ENCODE measurements at regions not wholly inside any gene's neighbourhood (a gene's known extent, or its start where the extent isn't known, plus 50 kb on each side); places are given as distances from the start of the nearest gene placed in this dataset.
"Not testable (repeated sequence)": the region's sequence is repeated elsewhere in the genome, so short reads cannot be mapped to it uniquely, and the experiment has no call there.

DNA sequence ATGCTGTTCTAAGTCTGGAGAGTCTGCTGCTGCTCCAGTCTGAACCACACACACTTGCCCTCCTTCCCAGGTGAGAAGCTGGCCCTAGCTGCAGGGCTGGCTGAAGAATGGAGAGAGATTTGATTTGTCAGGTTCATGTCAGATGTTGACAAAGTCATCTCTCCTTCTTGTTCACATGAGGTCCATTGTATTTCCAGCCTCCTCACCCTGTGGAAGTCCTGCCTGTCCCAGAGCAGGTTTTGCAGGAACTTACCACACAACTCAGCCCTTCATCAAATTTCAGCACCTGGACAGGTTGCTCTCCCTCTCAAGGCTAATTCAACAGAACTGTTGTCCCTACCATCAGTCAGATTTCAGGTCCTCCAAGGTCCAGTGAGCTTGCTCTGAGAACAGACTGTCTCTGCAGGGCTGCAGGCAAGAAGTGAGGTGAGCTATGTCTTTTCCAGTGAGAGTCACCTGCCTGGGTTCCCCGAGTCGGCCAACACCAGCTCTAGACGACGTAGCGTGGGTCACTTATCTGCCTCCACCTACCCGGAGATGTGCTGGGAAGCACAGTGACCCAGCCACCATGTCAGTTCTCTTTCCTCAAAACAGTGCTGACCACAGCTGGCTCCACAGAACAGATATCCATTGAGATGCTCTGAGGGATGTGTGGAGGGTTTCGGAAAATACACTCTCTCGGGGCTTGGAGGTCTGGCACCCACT lies 58.0 kb upstream of the CD93 start:
- no peak for DNase-seq (ENCODE audit: low spot score)
- 94% methylated on average over 8 of the region's 8 CpGs for WGBS

DNA sequence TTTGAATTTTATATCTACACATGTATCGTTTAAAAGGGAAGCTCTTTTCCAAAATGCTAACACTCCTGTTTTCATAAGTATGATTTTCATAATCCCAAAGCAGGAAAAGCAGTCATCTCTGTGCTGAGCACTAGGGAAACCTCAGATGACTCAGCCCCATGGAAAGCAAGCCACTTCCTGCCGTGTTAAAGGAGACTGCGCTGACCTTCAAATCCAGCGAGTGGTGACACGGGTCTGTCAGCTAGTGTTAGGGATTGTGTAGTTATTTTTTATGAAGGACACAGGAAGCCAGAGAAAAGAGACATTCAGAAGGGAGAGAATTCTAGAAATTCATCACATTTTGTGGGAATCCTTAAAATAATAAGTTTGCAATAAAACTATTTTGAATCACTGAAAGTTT lies 57.0 kb upstream of the CD93 start:
- H3K27ac ChIP-seq: no peak overlapping the region
- no peak for TF ChIP-seq POLR2A (IDR thresholded peaks at IDR 0.05)
- TF ChIP-seq POLR2AphosphoS5 (IDR thresholded peaks at IDR 0.05): peak; percentile 37
- H3K4me1 ChIP-seq (replicated peaks): no peaks in the 10 kb centered on the region
- no peak overlapping the region for H3K4me3 ChIP-seq
- no peak for DNase-seq (ENCODE audit: low spot score)
- intact Hi-C loops (cut with DNase I): no loop called here
- H3K9me3 ChIP-seq: no peaks in the 10 kb centered on the region
- no peaks in the 10 kb centered on the region for H3K36me3 ChIP-seq
- H3K27me3 ChIP-seq (replicated peaks; ENCODE audit: insufficient read depth): no peaks in the 10 kb centered on the region
- 42% methylated on average over 5 of the region's 5 CpGs for WGBS

More for the DNA sequence above, 58.0 kb upstream of the CD93 start:
- Histone ChIP-seq H3K27ac (no peak overlapping the region), H3K4me3 (no peak overlapping the region), H3K9me3 (no peaks in the 10 kb centered on the region), H3K27me3 (replicated peaks; ENCODE audit: insufficient read depth) (no peaks in the 10 kb centered on the region), H3K36me3 (no peaks in the 10 kb centered on the region), H3K4me1 (replicated peaks) (no peaks in the 10 kb centered on the region)
- TF ChIP-seq, protein P1, sequence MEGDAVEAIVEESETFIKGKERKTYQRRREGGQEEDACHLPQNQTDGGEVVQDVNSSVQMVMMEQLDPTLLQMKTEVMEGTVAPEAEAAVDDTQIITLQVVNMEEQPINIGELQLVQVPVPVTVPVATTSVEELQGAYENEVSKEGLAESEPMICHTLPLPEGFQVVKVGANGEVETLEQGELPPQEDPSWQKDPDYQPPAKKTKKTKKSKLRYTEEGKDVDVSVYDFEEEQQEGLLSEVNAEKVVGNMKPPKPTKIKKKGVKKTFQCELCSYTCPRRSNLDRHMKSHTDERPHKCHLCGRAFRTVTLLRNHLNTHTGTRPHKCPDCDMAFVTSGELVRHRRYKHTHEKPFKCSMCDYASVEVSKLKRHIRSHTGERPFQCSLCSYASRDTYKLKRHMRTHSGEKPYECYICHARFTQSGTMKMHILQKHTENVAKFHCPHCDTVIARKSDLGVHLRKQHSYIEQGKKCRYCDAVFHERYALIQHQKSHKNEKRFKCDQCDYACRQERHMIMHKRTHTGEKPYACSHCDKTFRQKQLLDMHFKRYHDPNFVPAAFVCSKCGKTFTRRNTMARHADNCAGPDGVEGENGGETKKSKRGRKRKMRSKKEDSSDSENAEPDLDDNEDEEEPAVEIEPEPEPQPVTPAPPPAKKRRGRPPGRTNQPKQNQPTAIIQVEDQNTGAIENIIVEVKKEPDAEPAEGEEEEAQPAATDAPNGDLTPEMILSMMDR (IDR thresholded peaks at IDR 0.05): no peak
- TF ChIP-seq POLR2A (IDR thresholded peaks at IDR 0.05) (no peak), POLR2AphosphoS5 (IDR thresholded peaks at IDR 0.05) (no peak)
- intact Hi-C loops (cut with DNase I): no loop called here

DNA sequence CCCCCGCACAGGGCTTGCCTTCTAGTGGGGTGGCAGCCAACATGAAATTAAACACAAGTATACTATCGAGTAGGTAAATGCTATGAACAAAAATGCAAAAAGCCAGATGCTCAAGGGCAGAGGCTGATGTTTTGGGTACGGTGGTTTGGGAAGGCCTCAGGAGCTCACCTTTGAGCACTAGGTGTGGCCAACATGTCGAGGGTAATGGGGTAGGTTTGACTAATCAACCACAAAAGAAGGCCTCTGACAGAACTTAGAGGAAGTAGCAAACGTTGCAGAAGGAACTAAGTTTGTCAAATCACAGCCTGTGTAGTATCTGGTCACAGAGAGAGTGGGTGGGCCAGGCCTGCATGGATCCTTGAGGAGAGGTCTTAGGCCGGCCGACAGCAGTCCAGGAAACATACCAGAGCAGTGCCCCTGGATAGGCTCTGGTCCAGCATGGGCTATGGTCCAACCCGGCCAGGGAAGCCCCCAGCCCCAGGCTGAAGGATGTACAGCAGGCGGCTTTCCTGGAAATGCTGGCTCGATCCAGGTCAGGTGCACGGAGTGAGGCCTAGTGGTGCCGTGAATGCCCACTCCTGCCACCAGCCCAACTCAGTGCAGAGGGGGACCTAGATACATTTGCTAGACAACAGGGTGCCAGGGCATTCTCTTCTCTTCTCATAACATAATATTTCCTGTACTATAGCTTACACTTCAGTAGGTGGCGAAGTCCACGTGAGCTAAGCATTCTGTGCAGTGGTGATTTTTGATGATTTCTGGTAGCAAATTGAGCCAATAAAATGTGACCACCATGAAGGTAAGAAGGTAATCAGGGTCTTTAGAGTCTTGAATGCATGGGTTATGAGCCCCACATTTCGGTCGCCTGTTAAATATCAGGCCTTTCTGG lies 56.3 kb upstream of the CD93 start:
- intact Hi-C loops (cut with DNase I): no loop called here
- Histone ChIP-seq H3K9me3 (no peaks in the 10 kb centered on the region), H3K4me1 (replicated peaks) (no peaks in the 10 kb centered on the region), H3K36me3 (no peaks in the 10 kb centered on the region), H3K27me3 (replicated peaks; ENCODE audit: insufficient read depth) (no peaks in the 10 kb centered on the region), H3K27ac (no peak overlapping the region), H3K4me3 (no peak overlapping the region)
- DNase-seq (ENCODE audit: low spot score): no peak
- TF ChIP-seq POLR2AphosphoS5 (IDR thresholded peaks at IDR 0.05) (no peak), POLR2A (IDR thresholded peaks at IDR 0.05) (no peak)
- TF ChIP-seq, protein P1 (IDR thresholded peaks at IDR 0.05): no peak
- 92% methylated on average over 16 of the region's 16 CpGs for WGBS

DNA sequence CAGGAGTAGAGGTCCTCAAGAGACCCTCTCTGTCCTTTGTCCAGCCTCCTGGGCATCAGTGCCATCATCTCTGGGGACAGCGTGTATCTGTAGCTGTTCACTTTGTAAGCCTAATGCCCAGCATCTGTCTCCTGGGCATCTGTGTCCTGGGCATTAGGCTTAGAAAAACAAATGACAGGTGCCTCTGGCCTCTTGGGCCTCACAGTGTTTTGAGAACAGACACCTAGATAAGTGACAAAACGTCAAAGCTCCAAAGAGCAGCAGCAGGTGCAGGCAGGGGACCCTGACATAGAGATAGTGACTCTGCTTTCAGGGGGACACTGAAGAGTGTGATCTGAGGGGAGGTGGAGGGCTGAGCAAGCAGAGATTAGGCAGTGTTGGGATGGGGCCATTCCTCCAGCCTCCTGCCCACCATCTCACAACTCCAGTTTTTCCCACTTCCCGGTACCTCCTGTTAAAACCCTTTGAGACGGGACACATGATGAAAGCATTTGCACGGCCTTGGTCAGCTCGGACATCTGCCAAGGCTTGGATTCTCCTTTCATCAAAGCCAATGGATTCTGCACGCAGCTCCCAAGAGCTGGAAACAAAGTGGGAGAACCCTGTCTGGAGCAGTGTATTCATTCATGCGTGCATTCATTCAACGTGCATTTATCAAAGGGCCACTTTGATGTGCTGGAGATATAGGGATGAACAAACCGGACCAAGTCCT lies 55.5 kb upstream of the CD93 start:
- no peaks in the 10 kb centered on the region for H3K27me3 ChIP-seq (replicated peaks; ENCODE audit: insufficient read depth)
- H3K36me3 ChIP-seq: no peaks in the 10 kb centered on the region
- H3K4me3 ChIP-seq: no peak overlapping the region
- H3K9me3 ChIP-seq: no peaks in the 10 kb centered on the region
- no peaks in the 10 kb centered on the region for H3K4me1 ChIP-seq (replicated peaks)
- no peak overlapping the region for H3K27ac ChIP-seq
- 97% methylated on average over 10 of the region's 10 CpGs for whole genome bisulfite sequencing
- intact Hi-C loops (cut with DNase I): no loop called here
- no peak for DNase-seq (ENCODE audit: low spot score)
- TF ChIP-seq, protein P1 (IDR thresholded peaks at IDR 0.05): no peak
- TF ChIP-seq POLR2AphosphoS5 (IDR thresholded peaks at IDR 0.05) (no peak), POLR2A (IDR thresholded peaks at IDR 0.05) (no peak)

DNA sequence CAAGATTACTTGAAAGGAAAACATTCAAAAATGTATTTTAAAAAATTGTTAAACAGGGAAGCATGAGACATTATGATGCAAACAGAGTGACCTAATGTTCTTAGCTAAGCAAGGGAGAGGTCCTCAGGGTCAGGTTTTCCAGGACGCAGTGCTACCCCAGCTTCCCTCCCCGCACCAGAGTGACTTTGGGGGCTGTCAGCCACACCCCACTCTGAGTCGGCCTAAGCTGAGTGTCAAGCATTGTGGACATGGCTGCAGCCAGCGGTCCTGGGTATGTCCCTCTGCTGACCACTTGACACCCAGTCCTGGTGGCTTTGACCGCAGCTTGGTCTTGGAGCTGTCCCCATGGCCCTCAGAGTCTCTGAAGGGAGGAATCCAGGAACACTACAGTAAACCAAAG lies 54.9 kb upstream of the CD93 start:
- H3K27ac ChIP-seq: no peak overlapping the region
- no peak overlapping the region for H3K4me3 ChIP-seq
- DNase-seq (ENCODE audit: low spot score): no peak
- TF ChIP-seq, protein P1 (IDR thresholded peaks at IDR 0.05): no peak
- TF ChIP-seq POLR2A (IDR thresholded peaks at IDR 0.05): no peak
- no peaks in the 10 kb centered on the region for H3K36me3 ChIP-seq
- WGBS: 77% methylated on average over 5 of the region's 5 CpGs
- no peaks in the 10 kb centered on the region for H3K4me1 ChIP-seq (replicated peaks)
- no peaks in the 10 kb centered on the region for H3K27me3 ChIP-seq (replicated peaks; ENCODE audit: insufficient read depth)
- H3K9me3 ChIP-seq: no peaks in the 10 kb centered on the region
- intact Hi-C loops (cut with DNase I): no loop called here

DNA sequence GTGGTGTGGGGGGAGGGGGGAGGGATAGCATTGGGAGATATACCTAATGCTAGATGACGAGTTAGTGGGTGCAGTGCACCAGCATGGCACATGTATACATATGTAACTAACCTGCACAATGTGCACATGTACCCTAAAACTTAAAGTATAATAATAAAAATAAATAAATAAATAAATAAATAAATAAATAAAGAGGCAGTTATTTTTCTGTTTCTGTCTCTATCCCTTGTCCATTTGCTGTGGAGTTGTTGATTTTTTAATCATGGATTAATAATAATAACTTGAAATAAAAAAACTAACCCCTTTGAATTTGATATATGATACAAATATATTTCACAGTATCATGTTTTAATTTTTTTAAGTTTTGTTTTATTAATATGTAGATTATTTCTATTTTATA lies 53.9 kb upstream of the CD93 start:
- H3K4me1 ChIP-seq (replicated peaks); H3K36me3 ChIP-seq; intact Hi-C loops (cut with DNase I); H3K4me3 ChIP-seq; DNase-seq (ENCODE audit: low spot score); H3K9me3 ChIP-seq; H3K27ac ChIP-seq; H3K27me3 ChIP-seq (replicated peaks; ENCODE audit: insufficient read depth): not testable (repeated sequence)
- 53% methylated on average over 1 of the region's 1 CpG for WGBS
